H1 (cell line): ENCODE measurements at regions not wholly inside any gene's neighbourhood (a gene's known extent, or its start where the extent isn't known, plus 50 kb on each side); places are given as distances from the start of the nearest gene placed in this dataset.

Source experiments
- CBX5 ChIP-seq: fragments of 300-800, 300-1000 bp; sonication (generic); IDR thresholded peaks from 2 replicates; pipeline ENCODE4 v1.7.1; 2016; ENCODE audit warnings: antibody characterized with exemption, low read length, low read depth
- NRF1 ChIP-seq: IDR thresholded peaks from 2 replicates; pipeline ENCODE4 v1.6.1; 2011; ENCODE audit warnings: mild to moderate bottlenecking, low read depth, low read length, improper control_type of control experiment
- POLR2A ChIP-seq, 2 experiments: IDR thresholded peaks; 1 replicate in 1 of 2; 2 replicates in 1 of 2; pipeline ENCODE4 v1.6.1; 2011; ENCODE audit warnings: low read depth in 2 of 2, low read length in 2 of 2, mild to moderate bottlenecking in 2 of 2; ENCODE audit errors: control extremely low read depth in 1 of 2
- RNF2 ChIP-seq: fragments of 200-900, 300-1000 bp; sonication (generic); IDR thresholded peaks from 2 replicates; pipeline ENCODE4 v1.7.1; 2016; ENCODE audit warnings: borderline replicate concordance, low read depth, mild to moderate bottlenecking, antibody characterized with exemption, low read length; ENCODE audit not compliant: poor library complexity, severe bottlenecking; ENCODE audit errors: missing control alignments
- SAP30 ChIP-seq: fragments of 300-600 bp; sonication (generic); IDR thresholded peaks from 2 replicates; pipeline ENCODE4 v1.7.1; 2012; ENCODE audit warnings: low read length, moderate library complexity, mild to moderate bottlenecking, inconsistent platforms; ENCODE audit not compliant: insufficient read depth, insufficient replicate concordance
- SP2 ChIP-seq: IDR thresholded peaks from 2 replicates; pipeline ENCODE4 v1.6.1; 2012; ENCODE audit warnings: mild to moderate bottlenecking, low read length, inconsistent platforms
- YY1 ChIP-seq: IDR thresholded peaks from 2 replicates; pipeline ENCODE4 v1.6.1; 2011; ENCODE audit warnings: low read depth, mild to moderate bottlenecking, low read length

GRCh38 chr9:21656776-21657674, 145.4 kb upstream of the MTAP start (continued):
- TF ChIP-seq POLR2A (IDR thresholded peaks at IDR 0.05; ENCODE audit: control extremely low read depth in 1 of 2, low read depth in 2 of 2, low read length in 2 of 2) = no peak
- no peak for TF ChIP-seq NRF1
- no peak for TF ChIP-seq SAP30
- no peak for TF ChIP-seq SP2
- no peak for TF ChIP-seq CBX5
- TF ChIP-seq YY1 = no peak
- no peak for TF ChIP-seq RNF2
